HG02610 (cell line): ENCODE measurements at regions not wholly inside any gene's neighbourhood (a gene's known extent, or its start where the extent isn't known, plus 50 kb on each side); places are given as distances from the start of the nearest gene placed in this dataset.
A peak's percentile ranks its signal among the peaks of the same experiment; 100 is the strongest.
"Not testable (repeated sequence)": the region's sequence is repeated elsewhere in the genome, so short reads cannot be mapped to it uniquely, and the experiment has no call there.

ENCODE experiments used
- ATAC-seq: cut with Tn5 transposase; IDR thresholded peaks from one replicate; pipeline ENCODE4 v1.9.1; 2021; ENCODE audit warnings: mild to moderate bottlenecking, moderate library complexity; ENCODE audit not compliant: unreplicated experiment

DNA sequence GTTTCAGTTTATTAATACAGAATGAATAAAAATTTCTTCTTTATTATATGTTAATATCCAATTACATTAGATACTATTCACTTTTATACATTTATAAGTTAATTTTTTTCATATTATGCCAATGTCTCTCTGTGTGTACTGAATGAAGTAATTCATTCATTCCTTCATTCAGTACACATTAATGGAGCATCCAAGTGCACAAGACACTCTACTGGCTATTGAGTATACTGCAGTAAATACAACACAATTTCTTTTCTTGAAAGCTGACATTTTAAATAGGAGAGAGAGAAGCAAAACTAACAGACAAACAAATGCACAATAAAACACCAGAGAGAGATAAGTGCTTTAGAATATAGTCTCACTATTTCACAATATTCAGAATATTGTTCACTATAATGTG lies 1038.3 kb upstream of the SPRY2 start:
- ATAC-seq = no peak

DNA sequence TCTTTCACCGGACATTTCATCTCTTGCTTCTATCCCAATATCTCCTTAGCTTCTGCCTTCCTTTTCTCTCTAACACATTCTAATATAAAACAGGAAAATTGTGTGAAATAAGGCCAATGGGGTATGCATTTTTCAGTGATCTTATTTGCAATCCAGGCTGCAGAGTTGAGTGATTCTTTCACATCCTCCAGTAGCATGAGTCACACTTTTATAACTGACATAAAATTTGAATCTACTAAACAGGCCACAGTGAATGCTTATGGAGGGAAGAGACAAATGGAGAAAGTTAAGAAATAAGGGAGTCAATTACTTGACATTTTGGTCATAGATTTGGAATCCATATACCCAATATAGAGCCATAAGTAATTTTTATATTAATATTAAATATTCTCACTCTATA lies 1037.0 kb upstream of the SPRY2 start:
- no peak for ATAC-seq

DNA sequence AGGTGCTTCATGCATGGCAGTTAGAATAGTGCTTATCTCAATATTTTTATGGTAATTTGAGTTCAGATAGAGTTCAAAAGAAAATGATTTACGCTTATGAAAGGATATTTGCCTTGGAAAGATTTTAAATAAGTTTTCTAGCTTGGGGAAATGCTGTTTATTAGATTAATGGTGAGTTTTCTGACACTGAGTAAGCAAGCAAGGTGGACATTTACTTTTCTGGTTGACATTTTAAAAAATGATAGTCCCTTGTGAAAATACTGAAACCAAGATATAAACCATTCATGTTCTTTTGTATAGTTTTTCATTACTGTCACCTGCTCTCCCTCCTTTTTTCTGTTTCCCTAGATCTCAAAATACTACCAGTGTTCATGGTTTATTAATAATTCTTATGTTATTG lies 1034.8 kb upstream of the SPRY2 start:
- ATAC-seq = no peak

DNA sequence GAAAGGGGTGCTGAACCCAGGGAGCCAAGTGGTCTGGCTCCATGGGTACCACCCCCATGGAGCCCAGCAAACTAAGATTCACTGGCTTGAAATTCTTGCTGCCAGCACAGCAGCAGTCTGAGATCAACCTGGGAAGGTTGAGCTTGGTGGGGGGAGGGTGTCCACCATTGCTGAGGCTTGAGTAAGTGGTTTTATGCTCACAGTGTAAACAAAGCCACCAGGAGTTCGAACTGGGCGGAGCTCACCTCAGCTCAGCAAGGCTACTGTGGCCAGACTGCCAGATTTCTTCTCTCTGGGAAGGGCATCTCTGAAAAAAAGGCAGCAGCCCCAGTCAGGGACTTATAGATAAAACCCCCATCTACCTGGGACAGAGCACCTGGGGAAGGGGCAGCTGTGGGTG lies 1021.8 kb upstream of the SPRY2 start:
- not testable (repeated sequence) for ATAC-seq

DNA sequence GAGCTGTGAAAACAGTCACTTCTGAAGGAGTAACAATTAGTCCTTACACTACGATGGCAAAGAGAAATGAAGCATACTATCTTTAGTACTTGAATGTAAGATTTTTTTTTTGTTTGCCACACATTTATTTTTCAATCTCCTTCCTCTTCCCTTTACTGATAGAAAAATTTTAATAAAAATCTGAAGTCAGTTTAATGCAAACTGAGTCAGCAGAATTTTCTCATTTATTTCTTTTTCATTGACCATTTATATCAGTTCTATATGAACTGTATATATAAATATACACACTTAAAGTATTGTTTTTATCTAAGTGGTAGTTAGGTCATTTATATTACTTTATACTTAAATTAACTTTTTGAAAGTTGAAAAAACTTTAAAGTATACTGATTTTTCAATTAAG lies 1009.1 kb upstream of the SPRY2 start:
- ATAC-seq = no peak

DNA sequence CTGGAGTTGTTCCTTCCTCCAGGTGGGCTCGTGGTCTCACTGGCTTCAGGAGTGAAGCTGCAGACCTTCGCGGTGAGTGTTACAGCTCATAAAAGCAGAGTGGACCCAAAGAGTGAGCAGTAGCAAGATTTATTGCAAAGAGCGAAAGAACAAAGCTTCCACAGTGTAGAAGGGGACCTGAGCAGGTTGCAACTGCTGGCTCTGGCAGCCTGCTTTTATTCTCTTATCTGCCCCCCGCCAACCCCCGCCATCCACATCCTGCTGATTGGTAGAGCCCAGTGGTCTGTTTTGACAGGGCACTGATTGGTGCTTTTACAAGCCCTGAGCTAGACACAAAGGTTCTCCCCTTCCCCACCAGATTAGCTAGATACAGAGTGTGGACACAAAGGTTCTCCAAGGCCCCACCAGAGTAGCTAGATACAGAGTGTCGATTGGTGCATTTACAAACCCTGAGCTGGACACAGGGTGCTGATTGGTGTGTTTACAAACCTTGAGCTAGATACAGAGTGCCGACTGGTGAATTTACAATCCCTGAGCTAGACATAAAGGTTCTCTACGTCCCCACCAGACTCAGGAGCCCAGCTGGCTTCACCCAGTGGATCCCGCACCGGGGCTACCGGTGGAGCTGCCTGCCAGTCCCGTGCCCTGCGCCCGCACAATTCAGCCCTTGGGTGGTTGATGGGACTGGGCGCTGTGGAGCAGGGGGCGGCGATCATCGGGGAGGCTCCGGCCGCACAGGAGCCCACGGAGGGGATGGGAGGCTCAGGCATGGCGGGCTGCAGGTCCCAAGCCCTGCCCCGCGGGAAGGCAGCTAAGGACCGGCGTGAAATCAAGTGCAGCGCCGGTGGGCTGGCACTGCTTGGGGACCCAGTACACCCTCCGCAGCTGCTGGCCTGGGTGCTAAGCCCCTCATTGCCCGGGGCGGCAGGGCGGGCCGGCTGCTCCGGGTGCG lies 999.5 kb upstream of the SPRY2 start:
- ATAC-seq = not testable (repeated sequence)

DNA sequence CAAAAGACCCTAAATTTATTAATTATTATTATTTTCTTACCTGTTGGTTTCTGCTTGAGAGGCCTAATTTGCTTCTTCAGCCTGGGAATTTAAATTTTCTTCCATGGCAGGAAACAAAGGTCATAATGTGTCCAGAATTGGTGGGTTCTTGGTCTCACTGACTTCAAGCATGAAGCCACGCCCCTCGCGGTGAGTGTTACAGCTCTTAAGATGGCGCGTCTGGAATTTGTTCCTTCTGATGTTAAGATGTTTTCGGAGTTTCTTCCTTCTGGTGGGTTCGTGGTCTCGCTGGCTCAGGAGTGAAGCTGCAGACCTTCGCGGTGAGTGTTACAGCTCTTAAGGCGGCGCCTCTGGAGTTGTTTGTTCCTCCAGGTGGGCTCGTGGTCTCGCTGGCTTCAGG lies 998.7 kb upstream of the SPRY2 start:
- not testable (repeated sequence) for ATAC-seq

DNA sequence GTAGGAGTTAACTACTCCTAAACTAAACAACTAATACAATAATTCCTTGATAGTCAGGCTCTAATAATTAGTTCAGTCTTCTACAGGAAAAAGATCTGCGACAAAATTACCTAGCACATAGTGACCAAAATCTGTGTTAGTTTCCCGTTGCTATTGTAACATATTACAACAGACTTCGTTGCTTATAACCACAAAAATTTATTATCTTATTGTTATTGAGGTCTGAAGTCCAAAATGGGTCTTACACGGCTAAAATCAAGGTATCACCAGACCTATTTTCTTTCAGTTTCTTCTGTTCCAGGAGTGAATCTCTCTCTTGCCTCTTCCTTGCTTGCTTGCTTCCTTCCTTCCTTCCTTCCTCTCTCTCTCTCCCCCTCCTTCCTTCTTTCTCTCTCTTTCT lies 993.6 kb upstream of the SPRY2 start:
- no peak for ATAC-seq

DNA sequence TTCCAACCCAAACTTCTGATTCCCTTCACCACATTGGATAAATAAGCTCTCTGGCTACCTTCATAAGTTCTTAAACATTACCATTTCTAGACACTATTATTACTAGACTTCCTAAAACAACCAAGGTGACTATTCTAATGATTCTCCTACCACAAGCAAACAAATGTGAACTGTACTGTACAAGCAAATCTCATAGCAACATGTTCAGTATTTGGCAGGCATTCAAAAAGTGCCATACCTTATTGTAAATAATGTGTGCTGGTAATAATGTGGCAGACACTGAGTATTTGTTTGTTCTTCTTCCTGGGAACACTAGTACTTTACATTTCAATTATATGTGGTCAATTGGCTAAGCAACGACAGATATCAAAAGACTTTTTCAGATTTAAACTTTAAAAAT lies 986.0 kb upstream of the SPRY2 start:
- ATAC-seq = no peak

DNA sequence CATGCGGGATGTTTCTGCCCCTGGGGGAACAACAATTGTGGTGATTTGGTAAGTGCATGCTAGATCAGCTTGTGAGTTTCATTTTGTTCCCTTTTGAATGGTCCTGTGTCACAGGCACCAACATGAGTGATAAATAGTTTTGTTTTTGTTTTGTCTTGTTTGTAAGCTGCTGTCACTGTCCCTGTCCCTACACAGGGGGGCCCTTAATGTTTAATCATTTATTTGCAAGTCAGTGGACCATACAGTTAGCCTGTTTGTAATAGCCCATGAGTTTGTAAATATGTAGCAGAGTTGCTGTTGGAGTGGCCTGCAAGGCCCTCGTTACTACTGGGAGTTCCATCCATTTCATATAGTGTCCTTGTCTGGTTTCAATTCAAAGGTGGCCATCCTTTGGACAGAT lies 979.6 kb upstream of the SPRY2 start:
- no peak for ATAC-seq

DNA sequence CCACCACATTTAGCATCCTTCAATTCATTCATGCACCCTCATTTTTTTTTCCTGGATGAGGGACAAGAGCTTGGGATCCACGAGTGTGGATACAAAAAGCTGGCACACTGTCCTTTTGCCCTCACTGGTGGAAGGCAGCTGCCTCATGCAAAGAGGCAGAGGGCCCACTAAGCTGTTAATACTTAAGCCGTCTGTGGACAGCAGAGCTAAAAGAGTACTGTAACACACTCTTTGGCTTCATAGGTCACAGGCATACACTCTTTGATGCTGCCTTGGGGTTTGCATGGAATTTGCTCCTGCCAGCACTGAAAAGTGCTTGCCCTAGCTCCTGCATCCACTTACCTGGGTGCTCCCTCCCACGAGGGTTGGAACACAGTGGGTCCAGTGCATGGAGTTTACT lies 978.4 kb upstream of the SPRY2 start:
- ATAC-seq = no peak

DNA sequence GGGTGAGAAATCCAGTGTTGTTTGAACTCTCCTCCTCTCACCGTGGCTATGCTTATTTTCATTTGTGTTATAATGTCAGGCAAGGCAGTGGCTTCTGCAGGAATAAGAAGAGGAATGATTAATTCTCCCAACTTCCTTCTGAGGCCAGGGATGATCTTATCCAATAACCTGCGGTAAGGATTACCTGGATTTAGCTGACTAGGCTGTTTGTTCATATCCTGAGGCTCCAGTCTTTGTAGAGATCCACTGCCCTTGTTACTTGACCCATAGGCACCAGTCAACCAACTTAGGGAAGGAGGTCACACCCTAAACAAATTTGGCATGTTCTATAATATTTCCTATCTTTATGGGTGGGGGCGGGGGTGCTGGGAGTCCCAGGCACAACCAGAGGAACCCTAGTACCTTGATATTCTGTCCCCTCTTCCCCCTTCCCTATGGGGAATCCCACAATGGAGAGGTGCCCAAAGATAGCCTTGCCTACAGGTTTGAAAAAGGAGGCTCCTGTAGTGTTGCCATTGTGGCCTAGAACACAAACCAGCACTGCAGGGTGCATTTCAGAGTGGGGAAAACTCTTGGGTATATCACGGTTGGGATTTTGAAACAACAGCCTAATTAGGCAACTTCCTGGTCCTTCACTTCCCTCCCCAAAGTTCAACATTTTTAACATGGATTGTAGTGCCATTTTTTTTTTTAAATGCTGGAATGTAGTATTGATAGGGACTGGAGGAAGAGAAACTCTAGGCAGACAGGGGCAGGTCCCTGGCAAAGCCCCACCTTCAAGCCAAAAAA lies 977.5 kb upstream of the SPRY2 start:
- ATAC-seq = no peak

DNA sequence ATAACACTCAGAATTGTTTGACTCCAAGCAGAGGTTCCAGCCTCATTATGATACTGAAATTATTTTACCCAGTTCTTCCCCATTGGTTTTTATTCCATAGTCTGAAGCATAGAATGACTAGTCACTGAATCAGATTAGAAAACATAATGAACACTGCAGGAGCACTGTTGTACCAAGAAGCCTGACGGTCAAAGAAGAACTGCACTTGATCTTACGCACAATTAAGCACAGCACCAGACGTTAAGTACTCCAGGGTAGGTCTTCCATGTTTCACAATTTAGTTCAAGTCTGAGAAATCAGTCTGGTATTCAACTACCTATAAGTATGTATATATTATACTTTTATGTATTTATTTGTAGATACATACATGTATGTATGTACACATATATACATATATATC lies 973.5 kb upstream of the SPRY2 start:
- no peak for ATAC-seq

DNA sequence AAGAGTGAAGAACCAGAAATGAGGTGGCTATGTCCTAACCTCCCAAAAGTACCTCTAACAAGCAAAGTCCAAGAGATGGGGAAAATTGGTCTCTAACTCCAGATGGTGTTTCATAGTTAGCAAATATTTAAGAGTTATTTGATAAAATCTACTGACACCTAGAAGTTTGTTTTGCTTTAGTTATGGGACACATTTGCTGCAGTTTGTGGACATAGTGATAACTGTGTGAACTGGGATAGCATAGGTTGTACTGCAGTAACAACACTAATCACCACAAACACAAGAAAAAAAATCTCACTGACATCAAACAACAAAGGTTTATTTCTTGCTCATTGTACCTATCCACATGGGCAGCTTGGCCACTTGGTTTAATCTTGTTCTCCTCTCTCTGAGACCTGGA lies 965.0 kb upstream of the SPRY2 start:
- ATAC-seq = no peak

DNA sequence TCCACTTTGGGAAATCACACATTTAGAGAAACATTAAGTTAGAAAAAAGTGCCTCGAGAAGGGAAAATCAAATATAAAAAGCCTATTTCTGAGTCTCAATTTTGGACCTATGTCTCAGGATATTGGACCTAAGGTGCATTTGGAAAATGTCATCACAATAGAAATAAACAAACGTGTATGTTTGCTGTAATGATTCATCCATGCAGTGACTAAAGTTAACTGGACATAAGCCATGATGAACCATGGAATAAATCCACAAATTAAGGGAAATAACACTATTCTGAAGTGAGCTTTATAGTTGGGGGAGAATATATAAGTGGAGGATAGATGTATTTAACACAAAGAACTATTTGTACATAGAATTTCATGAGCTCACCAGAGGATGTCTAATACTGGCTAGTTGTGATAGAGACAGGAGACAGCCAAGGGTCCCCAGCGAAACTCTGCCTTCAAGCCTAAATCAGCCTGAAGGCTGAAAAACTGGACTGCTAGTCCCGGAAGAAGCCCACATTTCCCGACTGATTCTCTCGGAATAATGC lies 963.3 kb upstream of the SPRY2 start:
- no peak for ATAC-seq

DNA sequence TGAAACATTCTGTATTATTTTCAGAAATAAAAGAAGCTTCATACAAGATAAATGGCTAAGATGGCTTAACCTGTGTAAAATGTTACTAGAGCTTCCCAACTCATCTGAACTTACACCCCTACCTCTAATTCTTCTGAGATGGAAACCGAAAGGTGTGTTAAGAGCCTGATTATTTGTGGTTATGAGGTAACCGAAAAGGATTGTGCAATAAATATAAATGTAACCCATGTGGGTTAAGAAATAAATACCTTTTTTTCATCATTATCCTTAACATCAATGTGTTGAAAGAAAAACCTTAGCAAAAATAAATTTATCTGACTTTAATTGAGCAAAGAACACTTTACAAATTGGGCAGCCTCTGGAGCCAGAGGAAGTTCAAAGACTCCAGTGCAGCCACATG lies 961.8 kb upstream of the SPRY2 start:
- ATAC-seq = no peak

DNA sequence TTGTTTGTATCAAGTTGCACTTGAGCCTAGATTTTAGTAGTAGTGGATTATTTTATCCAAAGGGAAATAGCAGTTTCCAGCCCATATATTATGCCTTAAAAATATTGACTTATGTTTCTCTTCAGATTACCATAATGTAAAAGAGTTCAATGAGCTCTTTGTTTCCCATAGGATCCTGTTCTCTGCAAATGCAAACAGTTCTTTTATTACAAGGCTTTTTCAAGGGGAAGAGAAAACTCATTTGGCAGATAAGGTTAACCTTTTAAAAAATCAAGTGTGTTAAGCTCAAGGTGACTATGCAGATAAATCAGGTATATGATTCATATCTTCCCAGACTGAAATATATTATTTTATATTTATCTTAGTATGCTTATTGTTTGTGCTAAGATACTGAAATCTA lies 961.2 kb upstream of the SPRY2 start:
- ATAC-seq = no peak

DNA sequence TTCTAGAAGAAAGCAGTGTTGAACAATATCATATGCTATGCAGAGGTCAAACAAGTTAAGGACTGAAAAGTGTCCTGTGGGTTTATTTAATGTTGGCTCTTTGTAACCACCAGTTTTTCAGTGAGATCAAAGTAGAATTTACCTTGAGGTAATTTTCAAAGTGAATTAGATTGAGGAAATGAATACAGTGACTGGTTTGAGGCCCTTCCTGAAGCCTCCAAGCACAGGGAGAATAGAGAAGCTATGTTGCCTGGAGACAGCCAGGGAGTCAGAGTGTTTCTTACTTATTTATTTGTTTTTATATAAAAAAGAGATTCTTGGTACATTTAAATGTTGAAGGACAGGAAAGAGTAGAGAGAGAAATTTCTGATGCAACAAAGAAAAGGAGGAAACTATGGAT lies 954.3 kb upstream of the SPRY2 start:
- ATAC-seq = no peak

DNA sequence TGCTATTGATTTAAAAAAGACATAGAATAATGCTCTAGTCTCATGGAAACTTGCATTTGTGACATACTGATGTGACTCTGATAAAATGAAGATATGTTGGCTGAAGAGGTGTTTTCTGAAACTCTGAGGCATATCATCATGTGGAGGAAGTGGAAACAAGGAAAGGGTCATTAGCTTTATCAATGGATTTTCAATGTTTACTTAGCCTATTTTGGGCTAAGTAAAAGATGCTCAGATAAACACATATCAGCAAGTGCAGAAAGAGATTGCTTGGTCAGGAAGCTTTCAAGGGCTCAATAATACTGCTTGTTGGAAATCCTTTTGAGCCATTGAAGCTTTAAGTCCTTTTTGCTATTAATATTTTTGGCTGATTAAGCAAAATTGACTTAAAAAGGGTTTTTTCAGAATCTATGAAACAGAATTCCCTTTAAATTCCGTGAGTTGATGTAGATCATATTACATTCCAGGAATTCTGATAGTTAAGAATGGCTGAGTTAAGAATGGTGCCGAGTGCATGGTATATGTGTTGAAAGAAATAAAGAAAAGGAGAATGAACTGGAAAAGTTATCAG lies 952.8 kb upstream of the SPRY2 start:
- ATAC-seq = no peak

DNA sequence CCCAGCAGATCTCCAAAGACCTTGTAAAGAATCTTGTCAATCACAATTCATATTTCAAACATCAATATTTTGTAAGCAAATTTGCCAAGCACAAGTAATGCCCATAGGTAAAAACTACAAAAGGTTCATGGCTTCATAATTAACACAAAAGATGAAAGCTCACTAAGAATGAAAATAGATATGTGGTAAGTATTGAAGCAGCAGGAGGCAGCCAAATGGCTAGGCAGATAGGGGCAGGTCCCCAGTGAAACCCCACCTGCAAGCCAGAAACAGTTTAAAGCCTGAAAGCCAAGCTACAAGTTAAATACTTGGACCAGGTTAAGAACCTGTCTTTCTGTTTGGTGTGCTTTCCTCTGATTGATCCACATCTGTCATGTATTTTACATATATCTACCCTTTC lies 942.6 kb upstream of the SPRY2 start:
- peak; percentile 64 for ATAC-seq

DNA sequence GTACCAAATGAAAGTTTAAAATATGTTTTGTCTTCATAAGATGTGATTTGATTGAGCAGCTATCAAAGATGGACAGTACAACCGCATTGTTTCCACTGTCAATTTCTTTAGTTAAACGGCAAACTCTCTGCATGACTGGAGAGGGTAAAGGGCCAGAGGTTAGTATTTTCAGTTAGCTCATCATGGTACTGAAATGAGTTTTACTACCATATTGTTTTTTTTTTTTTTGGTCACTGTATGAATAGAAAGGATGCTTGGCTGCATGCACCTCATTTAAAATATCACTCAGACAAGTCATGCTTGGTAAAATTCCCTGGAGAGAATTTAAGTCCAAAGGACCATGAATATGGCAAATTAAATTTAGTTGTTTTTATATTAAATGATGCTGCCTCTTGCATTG lies 942.1 kb upstream of the SPRY2 start:
- ATAC-seq = peak; percentile 86
